Vagina (tissue), 2 donors: ENCODE measurements at regions not wholly inside any gene's neighbourhood (a gene's known extent, or its start where the extent isn't known, plus 50 kb on each side); places are given as distances from the start of the nearest gene placed in this dataset.

ENCODE experiments used
- CTCF ChIP-seq, 3 experiments: fragments of 450-650 bp in 2 of 3; fragments of 200-600 bp in 1 of 3; sonication (generic) in 1 of 3; IDR thresholded peaks; one replicate each; pipeline ENCODE4 v1.5.1; 2017 to 2019; ENCODE audit warnings: antibody characterized with exemption in 3 of 3, mild to moderate bottlenecking in 2 of 3, moderate library complexity in 2 of 3
- POLR2A ChIP-seq, 2 donors: fragments of 450-650 bp; IDR thresholded peaks; one replicate each; pipeline ENCODE4 v1.6.1; 2017; ENCODE audit warnings: antibody characterized with exemption in 2 of 2, mild to moderate bottlenecking in 2 of 2, moderate library complexity in 2 of 2
- POLR2AphosphoS5 ChIP-seq, 2 donors: sonication (generic); formaldehyde crosslinking; IDR thresholded peaks; one replicate each; pipeline ENCODE4 v1.9.0; 2017; ENCODE audit warnings: antibody characterized with exemption in 2 of 2, mild to moderate bottlenecking in 2 of 2, low read depth in 1 of 2; ENCODE audit not compliant: insufficient read depth in 1 of 2

DNA sequence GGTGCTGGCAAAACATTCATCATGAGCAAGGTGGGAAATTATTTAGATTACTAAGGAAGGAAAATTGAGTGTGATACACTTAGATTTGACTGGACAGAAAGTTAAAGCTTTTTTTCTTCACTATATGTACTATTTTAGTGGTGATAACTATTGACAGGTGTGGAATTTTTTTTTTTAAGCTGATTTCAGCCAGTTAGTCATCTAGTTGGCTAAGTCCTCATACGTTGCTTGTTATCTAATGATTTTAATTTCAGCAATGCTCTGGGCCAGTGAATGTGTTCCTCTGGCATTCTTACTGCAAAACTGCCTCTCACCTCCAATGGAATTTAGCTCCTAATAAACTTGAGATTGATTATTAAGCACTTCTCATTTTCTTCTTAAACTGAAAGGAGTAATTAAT is 1223.2 kb upstream of the ACVR2A start:
- TF ChIP-seq CTCF (IDR thresholded peaks at IDR 0.05) (no peak), POLR2A (IDR thresholded peaks at IDR 0.05) (no peak), POLR2AphosphoS5 (IDR thresholded peaks at IDR 0.05; ENCODE audit: insufficient read depth in 1 of 2, low read depth in 1 of 2) (no peak)
